ENCODE measurements at regions not wholly inside any gene's neighbourhood (a gene's known extent, or its start where the extent isn't known, plus 50 kb on each side); places are given as distances from the start of the nearest gene placed in this dataset.

- TF ChIP-seq, protein P1, sequence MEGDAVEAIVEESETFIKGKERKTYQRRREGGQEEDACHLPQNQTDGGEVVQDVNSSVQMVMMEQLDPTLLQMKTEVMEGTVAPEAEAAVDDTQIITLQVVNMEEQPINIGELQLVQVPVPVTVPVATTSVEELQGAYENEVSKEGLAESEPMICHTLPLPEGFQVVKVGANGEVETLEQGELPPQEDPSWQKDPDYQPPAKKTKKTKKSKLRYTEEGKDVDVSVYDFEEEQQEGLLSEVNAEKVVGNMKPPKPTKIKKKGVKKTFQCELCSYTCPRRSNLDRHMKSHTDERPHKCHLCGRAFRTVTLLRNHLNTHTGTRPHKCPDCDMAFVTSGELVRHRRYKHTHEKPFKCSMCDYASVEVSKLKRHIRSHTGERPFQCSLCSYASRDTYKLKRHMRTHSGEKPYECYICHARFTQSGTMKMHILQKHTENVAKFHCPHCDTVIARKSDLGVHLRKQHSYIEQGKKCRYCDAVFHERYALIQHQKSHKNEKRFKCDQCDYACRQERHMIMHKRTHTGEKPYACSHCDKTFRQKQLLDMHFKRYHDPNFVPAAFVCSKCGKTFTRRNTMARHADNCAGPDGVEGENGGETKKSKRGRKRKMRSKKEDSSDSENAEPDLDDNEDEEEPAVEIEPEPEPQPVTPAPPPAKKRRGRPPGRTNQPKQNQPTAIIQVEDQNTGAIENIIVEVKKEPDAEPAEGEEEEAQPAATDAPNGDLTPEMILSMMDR (IDR thresholded peaks at IDR 0.05; ENCODE audit: control insufficient read depth, extremely low read depth, insufficient read depth): no peak
- no peak overlapping the region for H3K4me3 ChIP-seq (ENCODE audit: low read depth, low read length)
- DNase-seq (ENCODE audit: low read depth): no peak
These were observed 50.1 kb downstream of the GCNT4 start for GRCh38 chr5:75002271-75002670.

GRCh38 chr5:74995926-74996325, 56.4 kb downstream of the GCNT4 start:
- TF ChIP-seq, protein P1 (IDR thresholded peaks at IDR 0.05; ENCODE audit: control insufficient read depth, extremely low read depth, insufficient read depth): no peak
- DNase-seq (ENCODE audit: low read depth): no peak
- no peak overlapping the region for H3K4me3 ChIP-seq (ENCODE audit: low read depth, low read length)

DNA sequence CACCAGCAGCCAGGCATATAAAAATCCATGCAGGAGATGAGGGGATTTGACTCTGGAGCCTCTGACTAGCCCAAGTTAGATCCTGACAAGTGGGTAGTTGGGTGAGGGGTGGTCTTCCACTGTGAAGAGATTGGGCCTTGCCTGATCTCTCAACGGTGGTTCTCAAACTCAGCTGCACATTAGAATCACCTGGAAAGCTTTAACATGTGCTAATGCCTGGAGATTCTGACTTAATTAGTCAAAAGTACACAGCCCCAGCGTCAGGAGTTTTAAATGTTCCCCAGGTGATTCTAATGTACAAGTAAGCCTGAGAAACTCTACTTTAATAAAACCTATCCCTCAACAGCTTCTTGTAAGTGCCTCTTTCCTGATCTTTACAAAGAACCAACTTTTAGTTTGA, 57.5 kb downstream of the GCNT4 start:
- DNase-seq (ENCODE audit: low read depth): no peak
- TF ChIP-seq, protein P1 (IDR thresholded peaks at IDR 0.05; ENCODE audit: control insufficient read depth, extremely low read depth, insufficient read depth): no peak
- H3K4me3 ChIP-seq (ENCODE audit: low read depth, low read length): no peak overlapping the region

GRCh38 chr5:74993743-74994142, 58.6 kb downstream of the GCNT4 start:
- TF ChIP-seq, protein P1 (IDR thresholded peaks at IDR 0.05; ENCODE audit: control insufficient read depth, extremely low read depth, insufficient read depth): no peak
- H3K4me3 ChIP-seq (ENCODE audit: low read depth, low read length): no peak overlapping the region
- no peak for DNase-seq (ENCODE audit: low read depth)

- TF ChIP-seq, protein P1 (IDR thresholded peaks at IDR 0.05; ENCODE audit: control insufficient read depth, extremely low read depth, insufficient read depth): no peak
- DNase-seq (ENCODE audit: low read depth): no peak
- no peak overlapping the region for H3K4me3 ChIP-seq (ENCODE audit: low read depth, low read length)
These were observed 59.6 kb downstream of the GCNT4 start for GRCh38 chr5:74992791-74993190.

- TF ChIP-seq, protein P1 (IDR thresholded peaks at IDR 0.05; ENCODE audit: control insufficient read depth, extremely low read depth, insufficient read depth): no peak
- no peak for DNase-seq (ENCODE audit: low read depth)
- no peak overlapping the region for H3K4me3 ChIP-seq (ENCODE audit: low read depth, low read length)
These were observed 60.8 kb downstream of the GCNT4 start for GRCh38 chr5:74991522-74991921.

- TF ChIP-seq, protein P1 (IDR thresholded peaks at IDR 0.05; ENCODE audit: control insufficient read depth, extremely low read depth, insufficient read depth): no peak
- no peak for DNase-seq (ENCODE audit: low read depth)
- H3K4me3 ChIP-seq (ENCODE audit: low read depth, low read length): no peak overlapping the region
These were observed 62.2 kb downstream of the GCNT4 start for GRCh38 chr5:74990194-74990593.

Measured in LNCaP clone FGC (cell line).